Mammary epithelial cell (primary cell): ENCODE measurements at regions not wholly inside any gene's neighbourhood (a gene's known extent, or its start where the extent isn't known, plus 50 kb on each side); places are given as distances from the start of the nearest gene placed in this dataset.

ENCODE experiments used
- EZH2 ChIP-seq: IDR thresholded peaks from 2 replicates; pipeline ENCODE4 v1.6.1; 2012; ENCODE audit warnings: low read length, inconsistent platforms, borderline replicate concordance
- TF ChIP-seq, protein P1 (sequence below), 2 donors: IDR thresholded peaks in 1 of 2; conservative IDR thresholded peaks in 1 of 2; 2 replicates each; pipeline ENCODE4 v1.5.1; 2011 to 2012; ENCODE audit warnings: inconsistent platforms in 2 of 2, low read length in 2 of 2, mild to moderate bottlenecking in 2 of 2, control low read depth in 1 of 2, low read depth in 1 of 2; ENCODE audit not compliant: insufficient read depth in 1 of 2; ENCODE audit errors: extremely low read depth in 1 of 2

DNA sequence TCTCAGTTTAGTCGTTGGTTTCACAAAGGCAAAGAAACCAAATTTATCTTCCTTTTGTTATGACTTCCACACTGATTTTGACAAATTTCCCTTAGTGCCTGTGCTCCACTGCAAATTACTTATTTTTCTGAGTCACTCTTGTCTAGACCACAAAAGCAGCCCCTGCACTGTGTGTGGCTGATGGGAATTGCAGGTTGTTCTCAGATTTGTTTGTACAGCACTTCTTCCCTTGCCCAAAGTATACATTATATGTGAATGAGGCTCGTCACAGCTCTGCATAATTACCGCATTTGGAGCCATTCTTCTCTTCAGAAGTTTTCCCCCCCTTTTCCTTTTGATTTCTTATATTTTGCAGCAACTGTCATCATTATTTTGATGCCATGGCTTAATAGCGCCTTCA lies 354.2 kb upstream of the IL12A start:
- no peak for TF ChIP-seq EZH2
- TF ChIP-seq, protein P1, sequence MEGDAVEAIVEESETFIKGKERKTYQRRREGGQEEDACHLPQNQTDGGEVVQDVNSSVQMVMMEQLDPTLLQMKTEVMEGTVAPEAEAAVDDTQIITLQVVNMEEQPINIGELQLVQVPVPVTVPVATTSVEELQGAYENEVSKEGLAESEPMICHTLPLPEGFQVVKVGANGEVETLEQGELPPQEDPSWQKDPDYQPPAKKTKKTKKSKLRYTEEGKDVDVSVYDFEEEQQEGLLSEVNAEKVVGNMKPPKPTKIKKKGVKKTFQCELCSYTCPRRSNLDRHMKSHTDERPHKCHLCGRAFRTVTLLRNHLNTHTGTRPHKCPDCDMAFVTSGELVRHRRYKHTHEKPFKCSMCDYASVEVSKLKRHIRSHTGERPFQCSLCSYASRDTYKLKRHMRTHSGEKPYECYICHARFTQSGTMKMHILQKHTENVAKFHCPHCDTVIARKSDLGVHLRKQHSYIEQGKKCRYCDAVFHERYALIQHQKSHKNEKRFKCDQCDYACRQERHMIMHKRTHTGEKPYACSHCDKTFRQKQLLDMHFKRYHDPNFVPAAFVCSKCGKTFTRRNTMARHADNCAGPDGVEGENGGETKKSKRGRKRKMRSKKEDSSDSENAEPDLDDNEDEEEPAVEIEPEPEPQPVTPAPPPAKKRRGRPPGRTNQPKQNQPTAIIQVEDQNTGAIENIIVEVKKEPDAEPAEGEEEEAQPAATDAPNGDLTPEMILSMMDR (conservative IDR thresholded peaks at IDR 0.05 in 1 of 2, IDR thresholded peaks at IDR 0.05 in 1 of 2; ENCODE audit: extremely low read depth in 1 of 2, insufficient read depth in 1 of 2, low read depth in 1 of 2, low read length in 2 of 2), result no peak
